ENCODE measurements at regions not wholly inside any gene's neighbourhood (a gene's known extent, or its start where the extent isn't known, plus 50 kb on each side); places are given as distances from the start of the nearest gene placed in this dataset.

DNA sequence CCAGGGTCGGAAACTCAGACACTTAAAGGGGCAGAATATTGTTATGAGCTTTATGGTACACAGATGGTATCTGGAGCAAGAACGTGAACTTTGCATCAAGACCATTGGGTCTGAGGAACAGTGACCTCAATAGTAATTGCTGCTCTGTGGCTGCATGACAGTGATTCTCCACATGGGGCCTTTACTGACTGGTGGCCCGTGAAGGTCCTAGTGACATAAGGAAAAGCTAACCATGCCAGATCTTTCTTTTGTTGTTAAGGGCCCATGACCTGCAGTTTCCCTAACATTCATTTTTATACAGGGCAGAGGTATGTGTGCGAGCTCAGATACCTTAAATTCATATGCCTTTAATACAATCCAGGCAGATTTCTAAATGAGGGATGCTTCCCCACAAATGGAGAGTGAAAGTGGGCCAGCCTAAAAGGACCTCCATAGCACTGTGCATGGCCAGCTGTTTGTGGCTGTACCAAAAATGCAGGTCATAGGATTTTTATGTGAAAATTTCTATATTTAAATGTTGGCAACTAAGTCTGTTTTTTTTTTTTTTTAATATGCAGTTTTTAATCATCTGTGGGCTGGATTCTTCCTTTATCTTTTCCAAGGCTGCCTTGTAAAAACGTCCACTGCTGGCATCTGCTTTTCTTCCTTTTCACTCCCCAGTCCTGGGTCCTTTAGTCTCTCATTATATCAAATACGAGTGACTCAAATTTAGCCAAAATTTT, 188.0 kb upstream of the IL12A start:
- no peaks in the 10 kb centered on the region for H3K36me3 ChIP-seq (ENCODE audit: control insufficient read depth, insufficient read depth, low read length)
- H3K9ac ChIP-seq (ENCODE audit: low read depth, low read length), result no peak overlapping the region
- no peaks in the 10 kb centered on the region for H3K9me3 ChIP-seq (ENCODE audit: control insufficient read depth, insufficient read depth, low read length)
- H3K27me3 ChIP-seq (ENCODE audit: control insufficient read depth, insufficient read depth, low read length), result peaks cover 32% of the 10 kb centered on the region
- H3K4me3 ChIP-seq (ENCODE audit: low read depth, low read length), result no peak overlapping the region
- H3K4me1 ChIP-seq (ENCODE audit: control insufficient read depth, insufficient read depth, low read length), result peaks cover 3% of the 10 kb centered on the region

DNA sequence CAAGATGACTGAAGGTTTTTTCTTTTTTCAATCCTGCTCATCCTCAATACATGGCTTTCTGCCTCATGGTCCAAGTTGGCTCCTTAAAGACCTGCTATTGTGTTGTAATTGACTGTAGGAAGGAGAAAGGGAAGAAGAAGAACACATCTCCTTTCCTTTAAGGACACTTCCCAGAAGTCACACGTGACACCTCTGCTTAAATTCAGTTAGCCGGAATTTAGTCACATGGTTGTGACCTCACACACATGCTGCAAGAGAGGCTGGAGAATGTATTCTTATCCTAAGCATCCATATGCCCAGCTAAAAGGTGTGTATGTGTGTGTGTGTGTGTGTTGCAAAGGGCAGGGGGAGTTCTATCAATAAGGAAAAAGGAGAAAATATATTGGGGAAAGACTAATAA, 185.8 kb upstream of the IL12A start:
- Histone ChIP-seq H3K9ac (ENCODE audit: low read depth, low read length) (no peak overlapping the region), H3K9me3 (ENCODE audit: control insufficient read depth, insufficient read depth, low read length) (no peaks in the 10 kb centered on the region), H3K36me3 (ENCODE audit: control insufficient read depth, insufficient read depth, low read length) (no peaks in the 10 kb centered on the region), H3K4me1 (ENCODE audit: control insufficient read depth, insufficient read depth, low read length) (peaks cover 3% of the 10 kb centered on the region), H3K27me3 (ENCODE audit: control insufficient read depth, insufficient read depth, low read length) (peaks cover 32% of the 10 kb centered on the region), H3K4me3 (ENCODE audit: low read depth, low read length) (no peak overlapping the region)

DNA sequence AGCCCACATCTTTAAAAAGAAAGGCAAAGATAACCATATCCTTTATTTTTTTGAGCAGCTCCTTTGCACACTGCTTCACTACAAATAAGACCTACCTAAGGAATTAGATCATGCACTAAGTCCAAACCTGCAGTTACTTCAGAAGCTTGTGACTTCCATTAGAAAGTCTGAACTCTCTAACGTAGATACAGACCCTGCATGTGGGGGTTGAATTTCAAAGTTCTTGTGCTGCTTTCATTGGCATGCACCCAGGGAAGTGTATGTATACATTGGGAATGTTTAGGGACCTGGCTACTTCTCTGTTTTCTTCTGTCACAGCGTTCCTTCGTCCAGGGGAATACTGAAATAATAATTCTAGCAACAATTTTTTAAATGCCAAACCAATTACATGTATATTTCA, 185.2 kb upstream of the IL12A start:
- Histone ChIP-seq H3K27me3 (ENCODE audit: control insufficient read depth, insufficient read depth, low read length) (peaks cover 32% of the 10 kb centered on the region), H3K4me3 (ENCODE audit: low read depth, low read length) (no peak overlapping the region), H3K36me3 (ENCODE audit: control insufficient read depth, insufficient read depth, low read length) (no peaks in the 10 kb centered on the region), H3K4me1 (ENCODE audit: control insufficient read depth, insufficient read depth, low read length) (peaks cover 3% of the 10 kb centered on the region), H3K9me3 (ENCODE audit: control insufficient read depth, insufficient read depth, low read length) (no peaks in the 10 kb centered on the region), H3K9ac (ENCODE audit: low read depth, low read length) (no peak overlapping the region)

DNA sequence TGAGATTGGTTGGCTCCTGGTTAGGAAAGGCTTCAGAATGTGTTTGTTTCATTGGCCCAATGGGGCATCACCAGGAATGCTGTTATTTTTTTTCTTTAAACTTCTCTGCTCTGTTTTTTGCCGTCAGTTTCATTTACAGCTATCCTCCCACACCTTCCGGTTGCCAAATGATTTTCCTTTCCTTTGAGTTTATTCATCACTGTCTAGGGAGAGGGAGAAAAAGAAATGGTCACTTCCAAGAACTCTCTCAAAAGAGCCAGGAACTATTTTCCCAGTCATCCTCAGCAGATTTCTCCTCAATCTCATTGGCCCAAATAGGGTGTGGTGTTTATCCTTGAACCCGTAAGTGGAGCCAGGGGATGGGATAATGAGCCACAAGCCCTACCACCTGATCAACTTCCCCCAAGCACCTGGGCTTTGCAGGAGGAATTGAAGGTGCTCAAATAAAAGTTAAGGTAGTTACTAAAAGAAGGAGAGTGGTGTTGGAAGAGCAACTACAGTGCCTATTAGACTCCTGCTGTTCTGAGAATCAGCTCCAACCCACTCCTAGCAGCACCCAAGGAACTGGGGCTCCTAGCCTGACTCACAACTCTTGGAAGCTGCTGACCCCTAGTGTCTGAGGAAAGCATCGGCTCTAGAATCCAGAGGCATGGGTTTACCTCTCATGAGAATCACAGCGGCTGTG, 183.8 kb upstream of the IL12A start:
- no peaks in the 10 kb centered on the region for H3K36me3 ChIP-seq (ENCODE audit: control insufficient read depth, insufficient read depth, low read length)
- H3K9me3 ChIP-seq (ENCODE audit: control insufficient read depth, insufficient read depth, low read length), result no peaks in the 10 kb centered on the region
- no peaks in the 10 kb centered on the region for H3K4me1 ChIP-seq (ENCODE audit: control insufficient read depth, insufficient read depth, low read length)
- H3K27me3 ChIP-seq (ENCODE audit: control insufficient read depth, insufficient read depth, low read length), result peaks cover 32% of the 10 kb centered on the region
- H3K4me3 ChIP-seq (ENCODE audit: low read depth, low read length), result no peak overlapping the region
- H3K9ac ChIP-seq (ENCODE audit: low read depth, low read length), result no peak overlapping the region

DNA sequence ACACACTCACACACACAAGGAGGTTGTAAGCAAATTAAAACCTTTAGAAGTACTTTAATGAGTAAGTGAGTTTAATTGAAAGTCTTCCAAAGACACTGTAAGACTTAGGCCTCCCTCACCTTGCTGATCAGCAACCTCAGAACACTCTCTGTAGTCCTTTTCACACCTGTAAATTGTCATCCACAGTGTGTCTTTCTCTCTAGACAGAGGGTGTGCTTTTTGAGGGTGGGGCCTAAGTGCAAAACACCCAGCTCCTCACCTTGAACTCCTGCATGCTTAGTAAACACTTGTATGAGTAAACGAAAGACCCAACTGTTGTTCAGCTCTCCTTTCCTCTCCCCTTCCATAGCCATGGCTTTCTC, 183.2 kb upstream of the IL12A start:
- Histone ChIP-seq H3K9ac (ENCODE audit: low read depth, low read length) (no peak overlapping the region), H3K4me1 (ENCODE audit: control insufficient read depth, insufficient read depth, low read length) (no peaks in the 10 kb centered on the region), H3K9me3 (ENCODE audit: control insufficient read depth, insufficient read depth, low read length) (no peaks in the 10 kb centered on the region), H3K27me3 (ENCODE audit: control insufficient read depth, insufficient read depth, low read length) (peaks cover 32% of the 10 kb centered on the region), H3K4me3 (ENCODE audit: low read depth, low read length) (no peak overlapping the region), H3K36me3 (ENCODE audit: control insufficient read depth, insufficient read depth, low read length) (no peaks in the 10 kb centered on the region)

DNA sequence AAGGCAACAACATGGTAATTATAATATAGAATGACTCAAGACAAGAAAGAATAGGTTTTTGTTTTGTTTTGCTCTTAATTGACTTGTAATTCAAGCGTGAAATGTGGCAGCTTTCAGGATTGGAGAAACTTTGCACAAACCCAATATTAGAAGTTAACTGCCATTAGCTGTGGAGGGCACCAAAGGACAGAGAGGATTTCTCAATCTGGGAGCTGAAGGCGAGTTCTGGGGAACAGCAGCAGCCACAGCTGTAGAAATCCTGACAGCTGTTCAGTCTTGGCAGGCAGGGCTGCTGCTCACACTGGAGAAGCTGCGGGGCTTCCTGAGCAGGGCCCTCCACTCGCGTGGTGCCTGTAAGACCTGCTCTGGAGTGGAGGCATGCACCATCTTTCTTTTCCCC, 182.2 kb upstream of the IL12A start:
- Histone ChIP-seq H3K4me1 (ENCODE audit: control insufficient read depth, insufficient read depth, low read length) (no peaks in the 10 kb centered on the region), H3K4me3 (ENCODE audit: low read depth, low read length) (no peak overlapping the region), H3K9me3 (ENCODE audit: control insufficient read depth, insufficient read depth, low read length) (no peaks in the 10 kb centered on the region), H3K9ac (ENCODE audit: low read depth, low read length) (no peak overlapping the region), H3K36me3 (ENCODE audit: control insufficient read depth, insufficient read depth, low read length) (no peaks in the 10 kb centered on the region), H3K27me3 (ENCODE audit: control insufficient read depth, insufficient read depth, low read length) (peaks cover 32% of the 10 kb centered on the region)

DNA sequence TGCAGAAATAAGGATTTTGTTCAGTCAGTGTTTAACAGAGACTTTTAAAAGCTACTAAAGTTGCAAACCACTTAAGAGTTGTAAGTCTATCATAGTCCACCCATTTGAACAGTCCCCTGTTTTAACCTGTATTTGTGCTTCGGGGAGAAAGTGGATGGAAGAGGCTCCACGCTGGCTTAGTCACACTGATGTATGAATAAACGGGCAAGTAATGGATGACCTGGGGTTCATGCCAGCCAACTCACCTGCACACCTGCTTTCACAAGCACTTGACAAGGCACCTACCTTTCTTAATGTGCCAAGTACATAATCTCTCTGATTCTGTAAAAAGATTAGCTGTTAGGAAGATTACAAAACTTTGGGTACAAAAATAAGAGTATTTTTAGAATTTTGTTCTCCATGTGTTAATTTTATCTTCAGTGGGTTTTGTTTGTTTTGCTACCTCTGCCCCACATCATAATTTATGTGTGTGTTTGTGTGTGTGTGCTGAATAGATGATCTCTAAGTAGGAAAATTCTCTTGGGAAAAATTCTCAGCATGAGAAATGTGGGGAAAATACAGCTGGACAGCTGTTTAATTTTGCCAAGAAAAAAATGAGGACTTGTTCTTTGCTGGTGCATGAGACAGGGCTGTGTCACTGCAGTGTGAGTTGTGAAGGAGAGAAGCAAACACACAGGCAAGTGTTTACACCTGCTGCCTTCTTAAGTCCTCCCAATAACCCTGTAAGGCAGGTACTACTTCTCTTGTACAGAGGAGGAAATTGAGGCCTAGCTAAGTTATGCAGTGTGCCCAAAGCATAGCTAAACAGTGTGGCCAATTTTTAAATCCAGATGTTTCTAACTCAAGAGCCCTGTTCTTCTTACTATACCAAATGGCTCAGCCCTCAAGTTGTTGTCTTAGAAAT, 181.2 kb upstream of the IL12A start:
- H3K27me3 ChIP-seq (ENCODE audit: control insufficient read depth, insufficient read depth, low read length), result peaks cover 24% of the 10 kb centered on the region
- no peak overlapping the region for H3K9ac ChIP-seq (ENCODE audit: low read depth, low read length)
- no peaks in the 10 kb centered on the region for H3K4me1 ChIP-seq (ENCODE audit: control insufficient read depth, insufficient read depth, low read length)

DNA sequence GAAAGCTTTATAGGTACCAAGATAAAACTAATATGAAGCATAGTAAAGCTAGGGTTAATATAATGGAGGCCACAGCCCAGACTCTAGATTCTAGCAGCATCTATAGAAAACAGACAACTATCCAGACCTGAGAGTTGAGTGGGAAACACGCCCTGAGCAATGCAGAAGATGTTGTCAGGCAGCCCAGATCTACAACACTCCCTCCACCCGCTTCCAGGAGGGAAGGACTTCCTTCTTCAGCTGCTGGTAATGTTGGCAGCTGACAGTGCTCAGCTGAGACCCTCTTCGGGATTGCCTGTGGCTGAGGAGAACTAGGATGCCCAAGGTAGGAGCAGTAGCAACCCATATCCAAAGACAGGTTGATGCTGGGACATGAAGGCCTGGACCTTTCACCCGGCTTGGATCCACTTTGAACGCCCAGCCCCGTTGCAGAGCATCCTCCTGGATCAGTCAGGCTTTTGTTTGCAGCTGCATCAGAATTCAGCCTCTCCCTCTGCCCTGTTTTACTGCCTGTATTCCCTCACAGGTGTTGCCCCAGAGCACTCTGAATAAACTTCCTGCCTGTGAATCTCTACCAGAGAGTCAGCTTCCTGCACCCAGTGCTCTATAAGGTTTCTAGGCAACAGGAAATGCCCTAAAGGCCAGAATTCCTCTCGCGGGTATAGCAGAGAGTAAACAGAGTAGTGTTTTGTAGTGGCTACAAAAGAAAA, 174.7 kb upstream of the IL12A start:
- H3K27me3 ChIP-seq (ENCODE audit: control insufficient read depth, insufficient read depth, low read length), result no peaks in the 10 kb centered on the region
- H3K9me3 ChIP-seq (ENCODE audit: control insufficient read depth, insufficient read depth, low read length), result no peaks in the 10 kb centered on the region
- peaks cover 7% of the 10 kb centered on the region for H3K4me1 ChIP-seq (ENCODE audit: control insufficient read depth, insufficient read depth, low read length)
- no peak overlapping the region for H3K4me3 ChIP-seq (ENCODE audit: low read depth, low read length)
- no peak overlapping the region for H3K9ac ChIP-seq (ENCODE audit: low read depth, low read length)
- no peaks in the 10 kb centered on the region for H3K36me3 ChIP-seq (ENCODE audit: control insufficient read depth, insufficient read depth, low read length)

More for the DNA sequence above, 181.2 kb upstream of the IL12A start:
- no peaks in the 10 kb centered on the region for H3K36me3 ChIP-seq (ENCODE audit: control insufficient read depth, insufficient read depth, low read length)
- no peaks in the 10 kb centered on the region for H3K9me3 ChIP-seq (ENCODE audit: control insufficient read depth, insufficient read depth, low read length)
- H3K4me3 ChIP-seq (ENCODE audit: low read depth, low read length), result no peak overlapping the region

DNA sequence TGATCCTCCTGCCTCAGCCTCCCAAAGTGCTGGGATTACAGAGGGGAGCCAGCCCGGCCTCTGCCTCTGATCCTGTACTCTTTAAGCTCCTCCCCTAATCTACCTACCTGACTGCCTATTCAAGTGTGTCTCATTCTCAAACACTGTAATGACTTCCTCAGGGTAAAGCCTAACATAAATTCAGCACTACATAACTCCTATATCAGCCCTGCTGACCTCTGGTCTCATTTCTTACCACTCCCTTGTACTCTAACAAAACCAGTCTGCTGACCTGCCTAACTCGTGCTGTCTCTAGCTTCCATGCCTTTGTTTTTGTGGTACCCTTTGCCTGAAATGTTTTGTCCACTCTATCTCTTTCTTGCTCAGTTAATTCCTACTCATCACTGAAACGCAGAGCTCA, 172.1 kb upstream of the IL12A start:
- H3K9ac ChIP-seq (ENCODE audit: low read depth, low read length), result no peak overlapping the region
- H3K4me1 ChIP-seq (ENCODE audit: control insufficient read depth, insufficient read depth, low read length), result peaks cover 7% of the 10 kb centered on the region
- H3K36me3 ChIP-seq (ENCODE audit: control insufficient read depth, insufficient read depth, low read length), result no peaks in the 10 kb centered on the region
- no peaks in the 10 kb centered on the region for H3K9me3 ChIP-seq (ENCODE audit: control insufficient read depth, insufficient read depth, low read length)
- no peaks in the 10 kb centered on the region for H3K27me3 ChIP-seq (ENCODE audit: control insufficient read depth, insufficient read depth, low read length)
- H3K4me3 ChIP-seq (ENCODE audit: low read depth, low read length), result no peak overlapping the region

DNA sequence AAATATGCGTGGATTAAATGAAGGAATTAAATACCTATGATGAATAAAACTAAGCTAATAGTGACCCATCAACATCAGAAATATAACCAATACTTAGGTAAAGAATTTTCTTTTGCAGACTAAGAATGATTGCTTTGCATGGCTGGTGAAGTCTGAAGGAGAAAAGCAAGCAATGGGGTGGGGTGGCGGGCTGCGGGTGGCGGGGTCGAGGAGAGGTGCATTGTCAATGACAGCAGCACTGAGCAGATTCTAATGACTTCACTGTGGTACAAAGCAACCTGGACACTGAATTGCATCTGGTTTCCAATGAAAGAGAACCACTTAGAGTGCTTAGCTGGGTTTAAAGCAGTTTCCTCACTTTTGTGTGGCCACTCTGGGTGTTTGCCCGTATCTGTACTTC, 171.5 kb upstream of the IL12A start:
- Histone ChIP-seq H3K36me3 (ENCODE audit: control insufficient read depth, insufficient read depth, low read length) (no peaks in the 10 kb centered on the region), H3K27me3 (ENCODE audit: control insufficient read depth, insufficient read depth, low read length) (no peaks in the 10 kb centered on the region), H3K4me1 (ENCODE audit: control insufficient read depth, insufficient read depth, low read length) (peaks cover 7% of the 10 kb centered on the region), H3K9ac (ENCODE audit: low read depth, low read length) (no peak overlapping the region), H3K4me3 (ENCODE audit: low read depth, low read length) (no peak overlapping the region), H3K9me3 (ENCODE audit: control insufficient read depth, insufficient read depth, low read length) (no peaks in the 10 kb centered on the region)

DNA sequence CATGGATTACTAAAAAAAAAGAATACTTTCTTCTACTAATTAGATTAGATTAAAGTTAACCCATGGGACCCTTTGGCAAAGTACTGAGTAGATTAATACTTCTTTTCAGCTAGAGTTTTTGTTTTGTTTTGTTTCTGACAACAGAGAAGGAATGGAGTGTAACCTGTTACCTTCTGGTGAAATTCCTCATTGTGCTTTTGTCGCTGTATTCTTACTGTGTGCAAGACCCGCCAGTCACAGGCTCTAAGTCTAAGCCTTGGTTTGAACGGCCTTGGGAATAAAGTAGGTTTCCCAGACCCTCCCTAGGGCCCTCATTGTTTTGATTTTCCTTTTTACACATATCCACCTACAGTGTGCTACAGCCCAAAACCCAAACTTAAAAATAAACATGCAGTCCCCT, 171.1 kb upstream of the IL12A start:
- H3K9me3 ChIP-seq (ENCODE audit: control insufficient read depth, insufficient read depth, low read length), result no peaks in the 10 kb centered on the region
- no peak overlapping the region for H3K4me3 ChIP-seq (ENCODE audit: low read depth, low read length)
- H3K4me1 ChIP-seq (ENCODE audit: control insufficient read depth, insufficient read depth, low read length), result peaks cover 7% of the 10 kb centered on the region
- H3K36me3 ChIP-seq (ENCODE audit: control insufficient read depth, insufficient read depth, low read length), result no peaks in the 10 kb centered on the region
- no peak overlapping the region for H3K9ac ChIP-seq (ENCODE audit: low read depth, low read length)
- H3K27me3 ChIP-seq (ENCODE audit: control insufficient read depth, insufficient read depth, low read length), result no peaks in the 10 kb centered on the region
